GM13977 (cell line): ENCODE measurements at regions not wholly inside any gene's neighbourhood (a gene's known extent, or its start where the extent isn't known, plus 50 kb on each side); places are given as distances from the start of the nearest gene placed in this dataset.

Experiments used
- DNase-seq: peaks from one replicate; pipeline ENCODE4 v3.0.0; 2012; ENCODE audit warnings: low spot score
- CTCF ChIP-seq: IDR thresholded peaks from 2 replicates; pipeline ENCODE4 v1.5.1; 2012; ENCODE audit warnings: mild to moderate bottlenecking, control low read depth; ENCODE audit not compliant: insufficient read depth; ENCODE audit errors: extremely low read depth, missing control alignments
- in situ Hi-C: fragments of 300-500 bp; cut with MboI; formaldehyde crosslinking; loops from one replicate; pipeline ENCODE4 v1.12.0; 2022; ENCODE audit warnings: low sequenced_read_pairs, low pct_unique_long_range_greater_than_20kb, mixed read lengths, inconsistent platforms; ENCODE audit not compliant: unreplicated experiment

- TF ChIP-seq CTCF, result no peak
- in situ Hi-C loops, result no loop called here
- DNase-seq, result no peak
Measured at GRCh38 chr5:87686018-87686417, 273.3 kb upstream of the CCNH start.

- no peak for DNase-seq
- in situ Hi-C loops, result no loop called here
- TF ChIP-seq CTCF, result no peak
Measured at GRCh38 chr5:87674235-87674634, 261.5 kb upstream of the CCNH start.

GRCh38 chr5:87671146-87671545 is 258.4 kb upstream of the CCNH start:
- in situ Hi-C loops, result no loop called here
- no peak for TF ChIP-seq CTCF
- no peak for DNase-seq

GRCh38 chr5:87665166-87665565 is 252.4 kb upstream of the CCNH start:
- no peak for DNase-seq
- in situ Hi-C loops, result no loop called here
- TF ChIP-seq CTCF, result no peak

- in situ Hi-C loops, result no loop called here
- no peak for TF ChIP-seq CTCF
- DNase-seq, result no peak
Measured at GRCh38 chr5:87661784-87662566, 249.2 kb upstream of the CCNH start.

GRCh38 chr5:87653242-87653641 is 240.5 kb upstream of the CCNH start:
- no peak for TF ChIP-seq CTCF
- DNase-seq, result no peak
- in situ Hi-C loops, result no loop called here
